ENCODE measurements at regions not wholly inside any gene's neighbourhood (a gene's known extent, or its start where the extent isn't known, plus 50 kb on each side); places are given as distances from the start of the nearest gene placed in this dataset.

GRCh38 chr2:120817956-120818325 lies 82.3 kb downstream of the GLI2 start:
- Mint-ChIP-seq H3K27me3 (no peaks in the 10 kb centered on the region), H3K9me3 (no peaks in the 10 kb centered on the region), H3K36me3 (ENCODE audit: low read depth) (no peaks in the 10 kb centered on the region), H3K4me3 (no peak overlapping the region), H3K4me1 (no peaks in the 10 kb centered on the region), H3K27ac (no peak overlapping the region)
- no peak for DNase-seq
- intact Hi-C loops (cut with micrococcal nuclease): no loop called here

GRCh38 chr2:120818441-120818920 lies 82.8 kb downstream of the GLI2 start:
- Mint-ChIP-seq H3K4me3 (no peak overlapping the region), H3K27ac (no peak overlapping the region), H3K27me3 (no peaks in the 10 kb centered on the region), H3K9me3 (no peaks in the 10 kb centered on the region), H3K36me3 (ENCODE audit: low read depth) (no peaks in the 10 kb centered on the region), H3K4me1 (no peaks in the 10 kb centered on the region)
- no peak for DNase-seq
- intact Hi-C loops (cut with micrococcal nuclease): no loop called here

GRCh38 chr2:120819720-120820210 lies 84.1 kb downstream of the GLI2 start:
- intact Hi-C loops (cut with micrococcal nuclease): no loop called here
- Mint-ChIP-seq H3K27me3 (no peaks in the 10 kb centered on the region), H3K9me3 (no peaks in the 10 kb centered on the region), H3K36me3 (ENCODE audit: low read depth) (no peaks in the 10 kb centered on the region), H3K27ac (no peak overlapping the region), H3K4me3 (no peak overlapping the region), H3K4me1 (no peaks in the 10 kb centered on the region)
- no peak for DNase-seq

- Mint-ChIP-seq H3K27me3 (no peaks in the 10 kb centered on the region), H3K4me1 (no peaks in the 10 kb centered on the region), H3K27ac (no peak overlapping the region), H3K36me3 (ENCODE audit: low read depth) (no peaks in the 10 kb centered on the region), H3K4me3 (no peak overlapping the region), H3K9me3 (no peaks in the 10 kb centered on the region)
- intact Hi-C loops (cut with micrococcal nuclease): no loop called here
- DNase-seq: no peak
These were observed 84.7 kb downstream of the GLI2 start for GRCh38 chr2:120820263-120820952.

- H3K4me3 Mint-ChIP-seq: no peak overlapping the region
- H3K27me3 Mint-ChIP-seq: no peaks in the 10 kb centered on the region
- intact Hi-C loops (cut with micrococcal nuclease): no loop called here
- no peaks in the 10 kb centered on the region for H3K4me1 Mint-ChIP-seq
- no peaks in the 10 kb centered on the region for H3K9me3 Mint-ChIP-seq
- no peak overlapping the region for H3K27ac Mint-ChIP-seq
- H3K36me3 Mint-ChIP-seq (ENCODE audit: low read depth): no peaks in the 10 kb centered on the region
- DNase-seq: no peak
These were observed 85.2 kb downstream of the GLI2 start for GRCh38 chr2:120820953-120821279.

- H3K4me3 Mint-ChIP-seq: no peak overlapping the region
- intact Hi-C loops (cut with micrococcal nuclease): no loop called here
- no peaks in the 10 kb centered on the region for H3K36me3 Mint-ChIP-seq (ENCODE audit: low read depth)
- no peak for DNase-seq
- H3K27me3 Mint-ChIP-seq: no peaks in the 10 kb centered on the region
- H3K27ac Mint-ChIP-seq: no peak overlapping the region
- no peaks in the 10 kb centered on the region for H3K4me1 Mint-ChIP-seq
- no peaks in the 10 kb centered on the region for H3K9me3 Mint-ChIP-seq
These were observed 85.9 kb downstream of the GLI2 start for GRCh38 chr2:120821446-120822160.

- DNase-seq: no peak
- intact Hi-C loops (cut with micrococcal nuclease): no loop called here
- H3K27me3 Mint-ChIP-seq: no peaks in the 10 kb centered on the region
- H3K4me1 Mint-ChIP-seq: no peaks in the 10 kb centered on the region
- H3K9me3 Mint-ChIP-seq: no peaks in the 10 kb centered on the region
- H3K27ac Mint-ChIP-seq: no peak overlapping the region
- no peak overlapping the region for H3K4me3 Mint-ChIP-seq
- no peaks in the 10 kb centered on the region for H3K36me3 Mint-ChIP-seq (ENCODE audit: low read depth)
These were observed 87.3 kb downstream of the GLI2 start for GRCh38 chr2:120822933-120823332.

GRCh38 chr2:120823551-120823950 lies 87.9 kb downstream of the GLI2 start:
- Mint-ChIP-seq H3K4me3 (no peak overlapping the region), H3K27me3 (no peaks in the 10 kb centered on the region), H3K4me1 (no peaks in the 10 kb centered on the region), H3K36me3 (ENCODE audit: low read depth) (no peaks in the 10 kb centered on the region), H3K9me3 (no peaks in the 10 kb centered on the region), H3K27ac (no peak overlapping the region)
- intact Hi-C loops (cut with micrococcal nuclease): no loop called here
- DNase-seq: no peak

- no peaks in the 10 kb centered on the region for H3K9me3 Mint-ChIP-seq
These were observed 88.6 kb downstream of the GLI2 start for GRCh38 chr2:120824246-120824645.

GRCh38 chr2:120825370-120826259 lies 89.9 kb downstream of the GLI2 start:
- H3K4me3 Mint-ChIP-seq: no peak overlapping the region
- intact Hi-C loops (cut with micrococcal nuclease): no loop called here
- no peak overlapping the region for H3K27ac Mint-ChIP-seq

More at GRCh38 chr2:120824246-120824645, 88.6 kb downstream of the GLI2 start:
- no peaks in the 10 kb centered on the region for H3K4me1 Mint-ChIP-seq
- H3K36me3 Mint-ChIP-seq (ENCODE audit: low read depth): no peaks in the 10 kb centered on the region
- H3K27ac Mint-ChIP-seq: no peak overlapping the region
- H3K4me3 Mint-ChIP-seq: no peak overlapping the region
- H3K27me3 Mint-ChIP-seq: no peaks in the 10 kb centered on the region
- no peak for DNase-seq
- intact Hi-C loops (cut with micrococcal nuclease): no loop called here

GRCh38 chr2:120826260-120826648 lies 90.6 kb downstream of the GLI2 start:
- H3K4me3 Mint-ChIP-seq: no peak overlapping the region
- H3K36me3 Mint-ChIP-seq (ENCODE audit: low read depth): no peaks in the 10 kb centered on the region
- no peaks in the 10 kb centered on the region for H3K4me1 Mint-ChIP-seq
- no peak for DNase-seq
- intact Hi-C loops (cut with micrococcal nuclease): no loop called here
- H3K27me3 Mint-ChIP-seq: no peaks in the 10 kb centered on the region
- H3K9me3 Mint-ChIP-seq: no peaks in the 10 kb centered on the region
- H3K27ac Mint-ChIP-seq: no peak overlapping the region

More at GRCh38 chr2:120825370-120826259, 89.9 kb downstream of the GLI2 start:
- no peaks in the 10 kb centered on the region for H3K4me1 Mint-ChIP-seq
- no peak for DNase-seq
- H3K36me3 Mint-ChIP-seq (ENCODE audit: low read depth): no peaks in the 10 kb centered on the region
- H3K9me3 Mint-ChIP-seq: no peaks in the 10 kb centered on the region
- H3K27me3 Mint-ChIP-seq: no peaks in the 10 kb centered on the region

- intact Hi-C loops (cut with micrococcal nuclease): no loop called here
- no peaks in the 10 kb centered on the region for H3K36me3 Mint-ChIP-seq (ENCODE audit: low read depth)
- H3K27me3 Mint-ChIP-seq: no peaks in the 10 kb centered on the region
- no peak for DNase-seq
- no peak overlapping the region for H3K4me3 Mint-ChIP-seq
- H3K27ac Mint-ChIP-seq: no peak overlapping the region
- no peaks in the 10 kb centered on the region for H3K4me1 Mint-ChIP-seq
- no peaks in the 10 kb centered on the region for H3K9me3 Mint-ChIP-seq
These were observed 91.2 kb downstream of the GLI2 start for GRCh38 chr2:120826716-120827410.

GRCh38 chr2:120828066-120828465 lies 92.4 kb downstream of the GLI2 start:
- intact Hi-C loops (cut with micrococcal nuclease): no loop called here
- no peak for DNase-seq
- Mint-ChIP-seq H3K4me1 (no peaks in the 10 kb centered on the region), H3K4me3 (no peak overlapping the region), H3K27me3 (no peaks in the 10 kb centered on the region), H3K27ac (no peak overlapping the region), H3K36me3 (ENCODE audit: low read depth) (no peaks in the 10 kb centered on the region), H3K9me3 (no peaks in the 10 kb centered on the region)

Data from activated CD4-positive, alpha-beta T cell treated with anti-CD3 and anti-CD28 coated beads, Interleukin-2, amount 10 ng/mL, durations not matched to agents 24 days and 14 days (primary cell).